H1 (cell line): ENCODE measurements at regions not wholly inside any gene's neighbourhood (a gene's known extent, or its start where the extent isn't known, plus 50 kb on each side); places are given as distances from the start of the nearest gene placed in this dataset.

Source experiments
- CTCF ChIA-PET: fragments of 300-600 bp; sonication (Branson Sonifier 250); formaldehyde crosslinking; loops from one replicate; lab custom pipeline; 2021; ENCODE audit not compliant: partially characterized antibody; lab: Charles Lee
- POLR2A ChIA-PET: fragments of 300-600 bp; sonication (Branson Sonifier 250); formaldehyde crosslinking; loops from one replicate; lab custom pipeline; 2021; ENCODE audit warnings: inconsistent platforms; ENCODE audit not compliant: partially characterized antibody; lab: Charles Lee
- DNase-seq, 2 experiments: peaks; one replicate each; pipeline versions ENCODE4 v3.0.0 to v3.0.0-alpha.2; 2010 to 2022; ENCODE audit warnings: low spot score in 2 of 2, low read depth in 1 of 2, mixed read lengths in 1 of 2
- FAIRE-seq: peaks from 2 replicates; lab custom pipeline; 2011; peaks lifted over from hg19 to GRCh38; lab: Jason Lieb, UNC
- H2AFZ ChIP-seq: 2 replicates; pipeline ENCODE4 v1.8.1; 2012; ENCODE audit warnings: low read length, inconsistent platforms
- H2AK5ac ChIP-seq: 2 replicates; pipeline ENCODE4 v1.6.1; 2013; ENCODE audit warnings: low read depth, low read length
- H2BK120ac ChIP-seq: replicated peaks from 2 replicates; pipeline ENCODE3; 2013; ENCODE audit warnings: low read depth, low read length, inconsistent platforms
- H2BK12ac ChIP-seq: 2 replicates; pipeline ENCODE4 v1.6.1; 2013; ENCODE audit warnings: low read depth, low read length
- H2BK15ac ChIP-seq: 2 replicates; pipeline ENCODE4 v1.6.1; 2013; ENCODE audit warnings: low read length
- H2BK20ac ChIP-seq: 2 replicates; pipeline ENCODE4 v1.6.1; 2013; ENCODE audit warnings: low read length
- H2BK5ac ChIP-seq: 2 replicates; pipeline ENCODE4 v1.6.1; 2013; ENCODE audit warnings: low read depth, low read length
- H3K14ac ChIP-seq: 2 replicates; pipeline ENCODE4 v1.6.1; 2013; ENCODE audit warnings: inconsistent platforms; ENCODE audit not compliant: insufficient read length
- H3K18ac ChIP-seq: 2 replicates; pipeline ENCODE4 v1.6.1; 2013; ENCODE audit warnings: low read length; ENCODE audit errors: extremely low read depth
- H3K23ac ChIP-seq: 2 replicates; pipeline ENCODE4 v1.6.1; 2013; ENCODE audit warnings: inconsistent platforms; ENCODE audit not compliant: insufficient read length
- H3K23me2 ChIP-seq: 2 replicates; pipeline ENCODE4 v1.6.1; 2013; ENCODE audit warnings: low read depth, low read length
- H3K27ac ChIP-seq: 2 replicates; pipeline ENCODE4 v1.6.1; 2011; ENCODE audit warnings: low read depth, low read length, inconsistent platforms
- H3K27me3 ChIP-seq, 4 experiments: replicated peaks in 1 of 4; 1 replicate in 1 of 4; 2 replicates in 3 of 4; pipeline versions ENCODE4 v1.6.1 to v1.8.1; 2011 to 2013; ENCODE audit warnings: low read length in 3 of 4, mild to moderate bottlenecking in 3 of 4, inconsistent platforms in 2 of 4, mixed read lengths in 2 of 4, moderate library complexity in 1 of 4; ENCODE audit not compliant: control insufficient read depth in 3 of 4, insufficient read depth in 3 of 4; ENCODE audit errors: extremely low read depth in 1 of 4
- H3K36me3 ChIP-seq, 4 experiments: 2 replicates each; pipeline versions ENCODE4 v1.6.1 to v1.8.1; 2011 to 2013; ENCODE audit warnings: mild to moderate bottlenecking in 4 of 4, low read length in 3 of 4, moderate library complexity in 2 of 4, control low read depth in 1 of 4, inconsistent platforms in 1 of 4; ENCODE audit not compliant: insufficient read depth in 4 of 4, control insufficient read depth in 2 of 4
- H3K4ac ChIP-seq: replicated peaks from 2 replicates; pipeline ENCODE3; 2013; ENCODE audit warnings: low read length, low read depth, mixed read lengths, inconsistent platforms; ENCODE audit not compliant: insufficient read length
- H3K4me1 ChIP-seq, 4 experiments: replicated peaks in 1 of 4; 1 replicate in 1 of 4; 2 replicates in 3 of 4; pipeline versions ENCODE4 v1.6.1 to v1.8.1; 2011 to 2013; ENCODE audit warnings: low read length in 3 of 4, inconsistent platforms in 2 of 4, mixed read lengths in 1 of 4; ENCODE audit not compliant: insufficient read depth in 4 of 4, control insufficient read depth in 3 of 4
- H3K4me2 ChIP-seq, 2 experiments: 2 replicates each; pipeline versions ENCODE4 v1.6.1 to v1.8.1; 2011 to 2013; ENCODE audit warnings: low read depth in 2 of 2, low read length in 2 of 2, control low read depth in 1 of 2, inconsistent platforms in 1 of 2, mild to moderate bottlenecking in 1 of 2; ENCODE audit not compliant: insufficient read depth in 1 of 2
- H3K4me3 ChIP-seq, 4 experiments: fragments of 200-600, 300-600 bp in 1 of 4; sonication (generic), shearing (Covaris generic), sonication (Bioruptor Twin) in 1 of 4; 2 replicates each; pipeline versions ENCODE4 v1.5.1 to v1.8.1; 2011 to 2016; ENCODE audit warnings: low read length in 4 of 4, low read depth in 3 of 4, control low read depth in 2 of 4, inconsistent platforms in 2 of 4, mild to moderate bottlenecking in 2 of 4, mixed read lengths in 1 of 4, moderate library complexity in 1 of 4; ENCODE audit not compliant: insufficient read depth in 2 of 4; ENCODE audit errors: extremely low read depth in 1 of 4
- H3K56ac ChIP-seq: replicated peaks from 2 replicates; pipeline ENCODE3; 2013; ENCODE audit warnings: low read depth, mild to moderate bottlenecking, mixed read lengths, low read length, inconsistent platforms; ENCODE audit not compliant: insufficient read length
- H3K79me1 ChIP-seq: 2 replicates; pipeline ENCODE4 v1.6.1; 2013; ENCODE audit warnings: low read depth, low read length, control low read depth
- H3K79me2 ChIP-seq, 2 experiments: 2 replicates each; pipeline versions ENCODE4 v1.6.1 to v1.8.1; 2012 to 2013; ENCODE audit warnings: low read length in 2 of 2, mild to moderate bottlenecking in 2 of 2, inconsistent platforms in 1 of 2; ENCODE audit not compliant: insufficient read depth in 2 of 2, control insufficient read depth in 1 of 2
- H3K9ac ChIP-seq, 4 experiments: replicated peaks in 1 of 4; 1 replicate in 1 of 4; 2 replicates in 3 of 4; pipeline versions ENCODE4 v1.6.1 to v1.8.1; 2011 to 2013; ENCODE audit warnings: low read depth in 3 of 4, low read length in 3 of 4, control low read depth in 2 of 4, mild to moderate bottlenecking in 2 of 4, moderate library complexity in 2 of 4, inconsistent platforms in 1 of 4; ENCODE audit errors: extremely low read depth in 1 of 4
- H3K9me3 ChIP-seq, 2 experiments: 2 replicates each; pipeline versions ENCODE4 v1.6.1 to v1.8.1; 2012 to 2013; ENCODE audit warnings: mild to moderate bottlenecking in 2 of 2, moderate library complexity in 2 of 2, control low read depth in 1 of 2, inconsistent platforms in 1 of 2, low read depth in 1 of 2, low read length in 1 of 2, mixed read lengths in 1 of 2; ENCODE audit not compliant: insufficient read depth in 2 of 2
- H4K20me1 ChIP-seq, 2 experiments: replicated peaks in 1 of 2; 2 replicates each; pipeline versions ENCODE3 to v1.8.1; 2011 to 2013; ENCODE audit warnings: inconsistent platforms in 2 of 2, low read length in 2 of 2, mild to moderate bottlenecking in 1 of 2; ENCODE audit not compliant: insufficient read depth in 2 of 2, control insufficient read depth in 1 of 2
- H4K5ac ChIP-seq: 2 replicates; pipeline ENCODE4 v1.6.1; 2013; ENCODE audit warnings: low read length, low read depth, mixed read lengths, inconsistent platforms; ENCODE audit not compliant: insufficient read length
- H4K8ac ChIP-seq: 2 replicates; pipeline ENCODE4 v1.8.0; 2013; ENCODE audit warnings: mild to moderate bottlenecking, moderate library complexity, low read length, inconsistent platforms; ENCODE audit not compliant: insufficient read depth; ENCODE audit errors: extremely low read depth
- H4K91ac ChIP-seq: replicated peaks from 2 replicates; pipeline ENCODE3; 2013; ENCODE audit warnings: low read length, mixed read lengths, inconsistent platforms; ENCODE audit not compliant: insufficient read length
- CBX5 ChIP-seq: fragments of 300-800, 300-1000 bp; sonication (generic); IDR thresholded peaks from 2 replicates; pipeline ENCODE4 v1.7.1; 2016; ENCODE audit warnings: antibody characterized with exemption, low read length, low read depth
- CBX8 ChIP-seq: fragments of 300-800, 300-1000 bp; sonication (generic); IDR thresholded peaks from 2 replicates; pipeline ENCODE4 v1.7.1; 2016; ENCODE audit warnings: low read depth, low read length, borderline replicate concordance
- CEBPB ChIP-seq: IDR thresholded peaks from 2 replicates; pipeline ENCODE4 v1.6.1; 2012; ENCODE audit warnings: low read depth, low read length
- EP300 ChIP-seq, 2 experiments: IDR thresholded peaks; 1 replicate in 1 of 2; 2 replicates in 1 of 2; pipeline ENCODE4 v1.6.1; 2011 to 2012; ENCODE audit warnings: low read depth in 2 of 2, low read length in 2 of 2, mild to moderate bottlenecking in 2 of 2, borderline replicate concordance in 1 of 2, inconsistent platforms in 1 of 2, moderate library complexity in 1 of 2
- JUN ChIP-seq: IDR thresholded peaks from 2 replicates; pipeline ENCODE4 v1.6.1; 2011; ENCODE audit warnings: low read depth, mild to moderate bottlenecking, improper control_type of control experiment, low read length
- MAX ChIP-seq: IDR thresholded peaks from 2 replicates; pipeline ENCODE4 v1.6.1; 2012; ENCODE audit warnings: inconsistent platforms
- RBBP5 ChIP-seq: IDR thresholded peaks from 2 replicates; pipeline ENCODE4 v1.7.1; 2012; ENCODE audit warnings: low read depth, mild to moderate bottlenecking, inconsistent platforms, low read length, moderate library complexity, borderline replicate concordance
- SAP30 ChIP-seq: fragments of 300-600 bp; sonication (generic); IDR thresholded peaks from 2 replicates; pipeline ENCODE4 v1.7.1; 2012; ENCODE audit warnings: low read length, moderate library complexity, mild to moderate bottlenecking, inconsistent platforms; ENCODE audit not compliant: insufficient read depth, insufficient replicate concordance
- SIN3A ChIP-seq, 2 experiments: IDR thresholded peaks in 1 of 2; conservative IDR thresholded peaks in 1 of 2; 2 replicates each; pipeline ENCODE4 v1.6.1; 2011 to 2012; ENCODE audit warnings: low read length in 2 of 2, improper control_type of control experiment in 1 of 2, low read depth in 1 of 2, mild to moderate bottlenecking in 1 of 2
- TBP ChIP-seq: IDR thresholded peaks from 2 replicates; pipeline ENCODE4 v1.6.1; 2011; ENCODE audit warnings: low read depth, low read length, improper control_type of control experiment
- YY1 ChIP-seq: IDR thresholded peaks from 2 replicates; pipeline ENCODE4 v1.6.1; 2011; ENCODE audit warnings: low read depth, mild to moderate bottlenecking, low read length
- ZNF274 ChIP-seq: IDR thresholded peaks from 2 replicates; pipeline ENCODE4 v1.7.0; 2012; ENCODE audit warnings: low read length, borderline replicate concordance; ENCODE audit errors: extremely low read depth
- WGBS, 2 experiments: shearing (Covaris generic) in 1 of 2; methylation state at CpG; one replicate each; pipeline versions ENCODE4 v1.1.6 to v1.1.7; 2013 to 2015; ENCODE audit warnings: low lambda C conversion rate in 2 of 2, mixed read lengths in 2 of 2, inconsistent platforms in 1 of 2, low coverage in 1 of 2, missing lambda C conversion rate in 1 of 2; ENCODE audit not compliant: insufficient replicate concordance in 2 of 2, insufficient coverage in 1 of 2, insufficient read length in 1 of 2; ENCODE audit errors: extremely low coverage in 1 of 2, missing lambda C conversion rate in 1 of 2; 5-methylcytosine and 5-hydroxymethylcytosine counted together

DNA sequence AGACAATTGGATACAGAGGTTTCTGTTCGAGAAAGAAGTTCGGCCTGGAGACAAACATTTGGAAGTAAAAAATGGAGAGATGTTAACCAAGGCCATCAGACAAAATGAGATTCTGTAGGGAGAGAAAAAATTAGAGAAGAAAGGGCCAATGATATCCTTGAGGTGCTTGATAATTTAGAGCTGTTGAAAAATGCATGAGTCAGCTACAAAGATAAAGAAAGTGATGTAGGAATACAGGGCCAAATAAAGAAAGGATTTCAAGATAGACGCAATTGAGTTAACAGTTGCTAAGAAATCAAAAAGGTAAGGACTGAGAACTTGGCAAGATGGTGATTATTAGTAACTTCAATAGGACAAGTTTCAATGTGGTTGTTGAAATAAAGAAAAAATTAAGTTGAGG is 384.2 kb upstream of the SEMA3A start:
- Histone ChIP-seq H3K79me1 (no peaks in the 10 kb centered on the region), H3K4ac (no peak overlapping the region), H2BK5ac (no peak overlapping the region), H3K4me3 (no peak overlapping the region), H2AK5ac (no peak overlapping the region), H3K9ac (no peak overlapping the region), H3K9me3 (no peaks in the 10 kb centered on the region), H3K4me2 (no peak overlapping the region), H4K91ac (no peak overlapping the region), H3K56ac (no peak overlapping the region), H4K20me1 (no peaks in the 10 kb centered on the region), H4K8ac (no peak overlapping the region), H3K4me1 (no peaks in the 10 kb centered on the region), H3K36me3 (no peaks in the 10 kb centered on the region), H3K18ac (no peak overlapping the region), H4K5ac (no peak overlapping the region), H2BK15ac (no peak overlapping the region), H3K27ac (no peak overlapping the region), H2BK12ac (no peak overlapping the region), H3K23ac (no peak overlapping the region), H3K14ac (no peak overlapping the region), H3K27me3 (no peaks in the 10 kb centered on the region), H2BK20ac (no peak overlapping the region), H2BK120ac (no peak overlapping the region), H2AFZ (no peak overlapping the region), H3K23me2 (no peaks in the 10 kb centered on the region), H3K79me2 (no peaks in the 10 kb centered on the region)
- FAIRE-seq (no peak), DNase-seq (no peak)
- WGBS, 2 experiments, result 81% methylated on average over 3 of the region's 3 CpGs; no CpG with 5 or more reads in 1 of the 2 experiments
- ChIA-PET CTCF (no interaction called here), POLR2A (no interaction called here)
- TF ChIP-seq MAX, result no peak
- TF ChIP-seq JUN, result no peak
- TF ChIP-seq CBX8, result no peak
- no peak for TF ChIP-seq CEBPB
- TF ChIP-seq ZNF274, result no peak
- TF ChIP-seq TBP, result no peak
- TF ChIP-seq CBX5, result no peak
- TF ChIP-seq SIN3A (conservative IDR thresholded peaks at IDR 0.05 in 1 of 2, IDR thresholded peaks at IDR 0.05 in 1 of 2; ENCODE audit: low read depth in 1 of 2, low read length in 2 of 2), result no peak
- no peak for TF ChIP-seq YY1
- TF ChIP-seq SAP30, result no peak
- no peak for TF ChIP-seq EP300 (IDR thresholded peaks at IDR 0.05; ENCODE audit: borderline replicate concordance in 1 of 2, low read depth in 2 of 2, low read length in 2 of 2)
- no peak for TF ChIP-seq RBBP5
